ENCODE measurements at regions not wholly inside any gene's neighbourhood (a gene's known extent, or its start where the extent isn't known, plus 50 kb on each side); places are given as distances from the start of the nearest gene placed in this dataset.

GRCh38 chr6:6886171-6886885 lies 221.4 kb upstream of the RREB1 start:
- no peak for TF ChIP-seq CTCF (IDR thresholded peaks at IDR 0.05; ENCODE audit: low read depth, low read length)
- no peak overlapping the region for H3K4me3 ChIP-seq (ENCODE audit: low read depth, low read length)

- no peak overlapping the region for H3K4me3 ChIP-seq (ENCODE audit: low read depth, low read length)
- TF ChIP-seq CTCF (IDR thresholded peaks at IDR 0.05; ENCODE audit: low read depth, low read length) = no peak
Measured at GRCh38 chr6:6886886-6887285, 220.9 kb upstream of the RREB1 start.

GRCh38 chr6:6889601-6890000 lies 218.2 kb upstream of the RREB1 start:
- H3K4me3 ChIP-seq (ENCODE audit: low read depth, low read length) = no peak overlapping the region
- no peak for TF ChIP-seq CTCF (IDR thresholded peaks at IDR 0.05; ENCODE audit: low read depth, low read length)

- TF ChIP-seq CTCF (IDR thresholded peaks at IDR 0.05; ENCODE audit: low read depth, low read length) = no peak
Measured at GRCh38 chr6:6890400-6890858, 217.3 kb upstream of the RREB1 start.

GRCh38 chr6:6891125-6891721 lies 216.5 kb upstream of the RREB1 start:
- no peak for TF ChIP-seq CTCF (IDR thresholded peaks at IDR 0.05; ENCODE audit: low read depth, low read length)
- no peak overlapping the region for H3K4me3 ChIP-seq (ENCODE audit: low read depth, low read length)

More at GRCh38 chr6:6890400-6890858, 217.3 kb upstream of the RREB1 start:
- H3K4me3 ChIP-seq (ENCODE audit: low read depth, low read length) = no peak overlapping the region

GRCh38 chr6:6891949-6892461 lies 215.8 kb upstream of the RREB1 start:
- TF ChIP-seq CTCF (IDR thresholded peaks at IDR 0.05; ENCODE audit: low read depth, low read length) = no peak
- no peak overlapping the region for H3K4me3 ChIP-seq (ENCODE audit: low read depth, low read length)

Data from WI38 (cell line).